ENCODE measurements at regions not wholly inside any gene's neighbourhood (a gene's known extent, or its start where the extent isn't known, plus 50 kb on each side); places are given as distances from the start of the nearest gene placed in this dataset.
"Not testable (repeated sequence)": the region's sequence is repeated elsewhere in the genome, so short reads cannot be mapped to it uniquely, and the experiment has no call there.

GRCh38 chr15:84094720-84095119, 140.9 kb upstream of the GOLGA6L4 start:
- H3K4me3 ChIP-seq (ENCODE audit: control insufficient read depth in 1 of 7, extremely low read depth in 1 of 7, insufficient read depth in 4 of 7, low read depth in 2 of 7, low read length in 6 of 7); H3K27ac ChIP-seq (ENCODE audit: insufficient read depth in 1 of 2, low read depth in 1 of 2, low read length in 2 of 2, poor library complexity in 1 of 2, severe bottlenecking in 2 of 2); H3K27me3 ChIP-seq (replicated peaks in 2 of 5; ENCODE audit: control insufficient read depth in 4 of 5, insufficient read depth in 5 of 5, low read length in 4 of 5); POLR2A ChIA-PET; H3K9me3 ChIP-seq (ENCODE audit: control extremely low read depth in 1 of 5, control insufficient read depth in 4 of 5, insufficient read depth in 2 of 5, low read depth in 1 of 5, low read length in 4 of 5); H3K36me3 ChIP-seq (ENCODE audit: control insufficient read depth in 4 of 4, insufficient read depth in 4 of 4, low read length in 3 of 4); DNase-seq; H3K4me1 ChIP-seq (ENCODE audit: control extremely low read depth in 1 of 4, control insufficient read depth in 4 of 4, insufficient read depth in 4 of 4, low read length in 3 of 4); CTCF ChIA-PET: not testable (repeated sequence)
- WGBS (ENCODE audit: insufficient coverage), result 100% methylated on average over 2 of the region's 2 CpGs

DNA sequence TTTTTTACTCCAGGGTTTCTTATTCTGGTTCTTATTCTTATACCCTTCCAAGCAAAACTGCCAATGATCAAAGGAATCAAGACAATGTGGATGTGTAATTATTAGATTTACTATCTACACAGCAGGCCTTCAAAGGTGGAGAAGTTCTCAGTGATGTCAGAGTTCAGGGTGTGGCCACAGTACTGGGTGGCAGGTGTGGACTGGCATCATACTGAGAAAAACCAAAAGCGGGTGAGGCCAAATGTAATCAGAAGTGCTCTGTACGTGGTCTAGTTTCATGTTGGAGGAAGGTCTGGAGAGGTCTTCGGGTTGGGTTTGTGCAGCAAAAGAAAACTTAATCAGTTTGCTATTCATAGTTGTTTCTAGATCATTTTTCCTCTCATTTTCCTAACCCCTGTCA, 138.5 kb upstream of the GOLGA6L4 start:
- POLR2A ChIA-PET; H3K27me3 ChIP-seq (replicated peaks in 2 of 5; ENCODE audit: control insufficient read depth in 4 of 5, insufficient read depth in 5 of 5, low read length in 4 of 5); H3K9me3 ChIP-seq (ENCODE audit: control extremely low read depth in 1 of 5, control insufficient read depth in 4 of 5, insufficient read depth in 2 of 5, low read depth in 1 of 5, low read length in 4 of 5); CTCF ChIA-PET; H3K36me3 ChIP-seq (ENCODE audit: control insufficient read depth in 4 of 4, insufficient read depth in 4 of 4, low read length in 3 of 4); H3K4me3 ChIP-seq (ENCODE audit: control insufficient read depth in 1 of 7, extremely low read depth in 1 of 7, insufficient read depth in 4 of 7, low read depth in 2 of 7, low read length in 6 of 7); DNase-seq; H3K4me1 ChIP-seq (ENCODE audit: control extremely low read depth in 1 of 4, control insufficient read depth in 4 of 4, insufficient read depth in 4 of 4, low read length in 3 of 4); H3K27ac ChIP-seq (ENCODE audit: insufficient read depth in 1 of 2, low read depth in 1 of 2, low read length in 2 of 2, poor library complexity in 1 of 2, severe bottlenecking in 2 of 2): not testable (repeated sequence)
- WGBS (ENCODE audit: insufficient coverage), result 100% methylated on average over 1 of the region's 3 CpGs

GRCh38 chr15:84098604-84099003, 137.0 kb upstream of the GOLGA6L4 start:
- Histone ChIP-seq H3K27ac (ENCODE audit: insufficient read depth in 1 of 2, low read depth in 1 of 2, low read length in 2 of 2, poor library complexity in 1 of 2, severe bottlenecking in 2 of 2) (no peak overlapping the region), H3K4me3 (ENCODE audit: control insufficient read depth in 1 of 7, extremely low read depth in 1 of 7, insufficient read depth in 4 of 7, low read depth in 2 of 7, low read length in 6 of 7) (no peak overlapping the region), H3K27me3 (replicated peaks in 2 of 5; ENCODE audit: control insufficient read depth in 4 of 5, insufficient read depth in 5 of 5, low read length in 4 of 5) (no peaks in the 10 kb centered on the region), H3K4me1 (ENCODE audit: control extremely low read depth in 1 of 4, control insufficient read depth in 4 of 4, insufficient read depth in 4 of 4, low read length in 3 of 4) (peaks cover 2 to 8% (median 6%) of the 10 kb centered on the region in 4 experiments), H3K36me3 (ENCODE audit: control insufficient read depth in 4 of 4, insufficient read depth in 4 of 4, low read length in 3 of 4) (no peaks in the 10 kb centered on the region), H3K9me3 (ENCODE audit: control extremely low read depth in 1 of 5, control insufficient read depth in 4 of 5, insufficient read depth in 2 of 5, low read depth in 1 of 5, low read length in 4 of 5) (no peaks in the 10 kb centered on the region)
- ChIA-PET CTCF (no interaction called here), POLR2A (no interaction called here)
- no peak for DNase-seq

DNA sequence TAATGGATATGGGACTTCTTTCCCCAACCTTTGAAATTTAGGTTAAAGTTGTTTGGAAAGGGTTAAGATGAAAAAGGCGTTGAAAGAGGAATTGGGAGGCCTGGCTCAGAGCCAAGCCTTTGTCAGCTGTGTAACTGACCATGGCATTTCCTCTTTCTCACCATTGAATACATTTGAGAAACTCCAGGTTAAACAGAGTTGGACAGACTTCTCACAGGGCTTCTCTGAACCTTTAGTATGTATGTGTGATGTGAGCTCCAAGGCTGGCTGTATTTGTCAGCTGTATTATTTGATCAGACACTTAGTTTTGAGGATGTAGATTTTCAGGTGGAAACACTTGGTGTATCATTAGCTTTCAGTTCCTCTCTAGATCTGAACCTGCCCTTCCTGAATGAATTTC, 136.4 kb upstream of the GOLGA6L4 start:
- POLR2A ChIA-PET, result no interaction called here
- no CpG with 5 or more reads among the region's 1 CpG for WGBS (ENCODE audit: insufficient coverage)
- DNase-seq, result peak; percentile 50 to 70 (median 68)
- Histone ChIP-seq H3K4me1 (ENCODE audit: control extremely low read depth in 1 of 4, control insufficient read depth in 4 of 4, insufficient read depth in 4 of 4, low read length in 3 of 4) (peaks cover 2 to 8% (median 6%) of the 10 kb centered on the region in 4 experiments), H3K4me3 (ENCODE audit: control insufficient read depth in 1 of 7, extremely low read depth in 1 of 7, insufficient read depth in 4 of 7, low read depth in 2 of 7, low read length in 6 of 7) (peak overlapping the region in 3 of 7 experiments; percentile 1 to 48 (median 22)), H3K36me3 (ENCODE audit: control insufficient read depth in 4 of 4, insufficient read depth in 4 of 4, low read length in 3 of 4) (no peaks in the 10 kb centered on the region), H3K9me3 (ENCODE audit: control extremely low read depth in 1 of 5, control insufficient read depth in 4 of 5, insufficient read depth in 2 of 5, low read depth in 1 of 5, low read length in 4 of 5) (no peaks in the 10 kb centered on the region), H3K27me3 (replicated peaks in 2 of 5; ENCODE audit: control insufficient read depth in 4 of 5, insufficient read depth in 5 of 5, low read length in 4 of 5) (no peaks in the 10 kb centered on the region), H3K27ac (ENCODE audit: insufficient read depth in 1 of 2, low read depth in 1 of 2, low read length in 2 of 2, poor library complexity in 1 of 2, severe bottlenecking in 2 of 2) (no peak overlapping the region)
- CTCF ChIA-PET, result no interaction called here

DNA sequence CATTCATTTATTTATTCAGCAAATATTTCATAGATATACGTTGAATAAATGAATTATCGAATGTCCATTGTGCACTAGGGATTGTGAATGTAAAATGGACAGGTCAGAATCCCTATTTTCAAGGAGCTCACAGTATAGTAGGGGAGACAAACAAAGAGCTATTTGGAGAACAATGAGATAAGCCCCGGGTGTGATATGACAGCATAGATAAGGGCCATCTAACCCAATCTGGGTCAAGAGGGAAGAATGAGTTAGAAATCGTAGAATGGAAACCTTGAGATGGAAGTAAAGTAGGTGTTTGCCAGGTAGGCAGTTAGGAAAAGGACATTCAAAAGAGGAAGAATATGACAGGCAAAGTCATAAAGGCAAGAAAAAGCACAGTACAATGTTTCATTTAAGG, 132.2 kb upstream of the GOLGA6L4 start:
- no peak overlapping the region for H3K27ac ChIP-seq (ENCODE audit: insufficient read depth in 1 of 2, low read depth in 1 of 2, low read length in 2 of 2, poor library complexity in 1 of 2, severe bottlenecking in 2 of 2)
- ChIA-PET POLR2A (no interaction called here), CTCF (no interaction called here)
- no peak for DNase-seq
- H3K36me3 ChIP-seq (ENCODE audit: control insufficient read depth in 4 of 4, insufficient read depth in 4 of 4, low read length in 3 of 4), result no peaks in the 10 kb centered on the region
- 88% methylated on average over 2 of the region's 4 CpGs for WGBS (ENCODE audit: insufficient coverage)
- no peaks in the 10 kb centered on the region for H3K27me3 ChIP-seq (replicated peaks in 2 of 5; ENCODE audit: control insufficient read depth in 4 of 5, insufficient read depth in 5 of 5, low read length in 4 of 5)
- no peak overlapping the region for H3K4me3 ChIP-seq (ENCODE audit: control insufficient read depth in 1 of 7, extremely low read depth in 1 of 7, insufficient read depth in 4 of 7, low read depth in 2 of 7, low read length in 6 of 7)
- H3K9me3 ChIP-seq (ENCODE audit: control extremely low read depth in 1 of 5, control insufficient read depth in 4 of 5, insufficient read depth in 2 of 5, low read depth in 1 of 5, low read length in 4 of 5), result no peaks in the 10 kb centered on the region
- peaks cover 2 to 8% (median 6%) of the 10 kb centered on the region in 4 experiments for H3K4me1 ChIP-seq (ENCODE audit: control extremely low read depth in 1 of 4, control insufficient read depth in 4 of 4, insufficient read depth in 4 of 4, low read length in 3 of 4)

GRCh38 chr15:84104853-84105252, 130.7 kb upstream of the GOLGA6L4 start:
- POLR2A ChIA-PET, result no interaction called here
- Histone ChIP-seq H3K36me3 (ENCODE audit: control insufficient read depth in 4 of 4, insufficient read depth in 4 of 4, low read length in 3 of 4) (no peaks in the 10 kb centered on the region), H3K9me3 (ENCODE audit: control extremely low read depth in 1 of 5, control insufficient read depth in 4 of 5, insufficient read depth in 2 of 5, low read depth in 1 of 5, low read length in 4 of 5) (no peaks in the 10 kb centered on the region), H3K4me3 (ENCODE audit: control insufficient read depth in 1 of 7, extremely low read depth in 1 of 7, insufficient read depth in 4 of 7, low read depth in 2 of 7, low read length in 6 of 7) (no peak overlapping the region), H3K27ac (ENCODE audit: insufficient read depth in 1 of 2, low read depth in 1 of 2, low read length in 2 of 2, poor library complexity in 1 of 2, severe bottlenecking in 2 of 2) (no peak overlapping the region), H3K4me1 (ENCODE audit: control extremely low read depth in 1 of 4, control insufficient read depth in 4 of 4, insufficient read depth in 4 of 4, low read length in 3 of 4) (no peaks in the 10 kb centered on the region), H3K27me3 (replicated peaks in 2 of 5; ENCODE audit: control insufficient read depth in 4 of 5, insufficient read depth in 5 of 5, low read length in 4 of 5) (no peaks in the 10 kb centered on the region)
- CTCF ChIA-PET, result no interaction called here
- 14% methylated on average over 1 of the region's 3 CpGs for WGBS (ENCODE audit: insufficient coverage)
- no peak for DNase-seq

DNA sequence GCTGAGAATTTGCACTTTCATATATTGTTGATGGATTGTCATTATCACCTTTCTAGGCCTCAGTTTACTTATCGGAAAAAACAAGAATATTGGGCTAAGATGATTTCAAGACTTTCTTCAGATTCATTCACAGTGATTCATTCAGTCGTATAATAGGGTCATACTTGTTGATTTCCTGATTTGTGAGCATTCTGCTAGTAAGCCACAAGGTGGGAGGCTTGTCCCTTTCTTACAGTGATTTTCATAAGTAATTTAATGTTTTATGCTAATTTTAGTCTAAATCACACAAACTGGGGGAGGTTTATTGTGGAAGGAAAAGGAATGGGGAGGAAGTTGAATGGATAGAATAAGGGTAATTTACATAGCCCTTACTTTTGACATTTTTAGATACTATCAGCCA, 126.8 kb upstream of the GOLGA6L4 start:
- Histone ChIP-seq H3K9me3 (ENCODE audit: control extremely low read depth in 1 of 5, control insufficient read depth in 4 of 5, insufficient read depth in 2 of 5, low read depth in 1 of 5, low read length in 4 of 5) (no peaks in the 10 kb centered on the region), H3K4me1 (ENCODE audit: control extremely low read depth in 1 of 4, control insufficient read depth in 4 of 4, insufficient read depth in 4 of 4, low read length in 3 of 4) (no peaks in the 10 kb centered on the region), H3K36me3 (ENCODE audit: control insufficient read depth in 4 of 4, insufficient read depth in 4 of 4, low read length in 3 of 4) (no peaks in the 10 kb centered on the region), H3K4me3 (ENCODE audit: control insufficient read depth in 1 of 7, extremely low read depth in 1 of 7, insufficient read depth in 4 of 7, low read depth in 2 of 7, low read length in 6 of 7) (no peak overlapping the region), H3K27ac (ENCODE audit: insufficient read depth in 1 of 2, low read depth in 1 of 2, low read length in 2 of 2, poor library complexity in 1 of 2, severe bottlenecking in 2 of 2) (no peak overlapping the region), H3K27me3 (replicated peaks in 2 of 5; ENCODE audit: control insufficient read depth in 4 of 5, insufficient read depth in 5 of 5, low read length in 4 of 5) (no peaks in the 10 kb centered on the region)
- ChIA-PET POLR2A (no interaction called here), CTCF (no interaction called here)
- DNase-seq, result peak; percentile 8 to 41 (median 37)
- 79% methylated on average over 2 of the region's 2 CpGs for WGBS (ENCODE audit: insufficient coverage)

GRCh38 chr15:84111575-84111974, 124.0 kb upstream of the GOLGA6L4 start:
- Histone ChIP-seq H3K27ac (ENCODE audit: insufficient read depth in 1 of 2, low read depth in 1 of 2, low read length in 2 of 2, poor library complexity in 1 of 2, severe bottlenecking in 2 of 2) (no peak overlapping the region), H3K4me3 (ENCODE audit: control insufficient read depth in 1 of 7, extremely low read depth in 1 of 7, insufficient read depth in 4 of 7, low read depth in 2 of 7, low read length in 6 of 7) (no peak overlapping the region), H3K27me3 (replicated peaks in 2 of 5; ENCODE audit: control insufficient read depth in 4 of 5, insufficient read depth in 5 of 5, low read length in 4 of 5) (no peaks in the 10 kb centered on the region), H3K4me1 (ENCODE audit: control extremely low read depth in 1 of 4, control insufficient read depth in 4 of 4, insufficient read depth in 4 of 4, low read length in 3 of 4) (no peaks in the 10 kb centered on the region), H3K9me3 (ENCODE audit: control extremely low read depth in 1 of 5, control insufficient read depth in 4 of 5, insufficient read depth in 2 of 5, low read depth in 1 of 5, low read length in 4 of 5) (no peaks in the 10 kb centered on the region), H3K36me3 (ENCODE audit: control insufficient read depth in 4 of 4, insufficient read depth in 4 of 4, low read length in 3 of 4) (no peaks in the 10 kb centered on the region)
- POLR2A ChIA-PET, result no interaction called here
- WGBS (ENCODE audit: insufficient coverage), result no CpG with 5 or more reads among the region's 2 CpGs
- peak in 1 of 3 donors; percentile 0 for DNase-seq
- CTCF ChIA-PET, result no interaction called here

Data from common myeloid progenitor, CD34-positive (primary cell).